ENCODE measurements at regions not wholly inside any gene's neighbourhood (a gene's known extent, or its start where the extent isn't known, plus 50 kb on each side); places are given as distances from the start of the nearest gene placed in this dataset.

DNA sequence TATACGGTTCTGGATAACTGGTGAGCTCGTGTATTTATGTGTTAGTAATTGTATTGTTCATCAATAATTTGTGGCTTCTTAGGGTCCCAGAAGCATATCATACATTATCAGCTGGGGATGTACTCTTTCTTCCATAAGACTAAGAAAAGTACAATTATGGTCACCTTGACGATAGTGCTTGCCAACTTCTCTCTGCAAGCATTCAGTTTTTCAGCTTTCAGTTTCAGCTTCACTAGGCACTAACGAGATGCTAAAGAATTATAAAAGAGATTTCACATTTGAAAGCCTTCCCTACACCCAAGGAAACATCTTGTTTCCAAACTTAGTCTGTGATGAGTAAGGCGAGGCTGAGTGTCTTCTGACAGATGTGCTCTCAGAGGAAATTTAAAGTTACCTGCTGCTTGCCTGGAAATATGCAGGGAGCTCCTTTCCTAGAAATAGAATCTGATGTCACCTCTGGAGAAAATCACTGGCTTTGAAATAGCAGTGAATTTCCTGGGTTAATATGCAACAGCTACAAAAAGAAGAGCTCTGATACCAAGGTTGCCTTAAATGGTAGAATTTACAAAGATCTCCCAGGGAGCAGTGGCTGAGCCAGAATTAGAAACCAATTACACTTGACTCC lies 1419.9 kb upstream of the TMEM132C start:
- Histone ChIP-seq H3K4me2 (ENCODE audit: low read length) (no peak overlapping the region), H3K36me3 (ENCODE audit: insufficient read depth, low read length) (no peaks in the 10 kb centered on the region), H3K9ac (ENCODE audit: low read length) (no peak overlapping the region), H3K4me3 (ENCODE audit: low read length) (no peak overlapping the region), H3K9me3 (ENCODE audit: low read length) (no peaks in the 10 kb centered on the region), H3K27me3 (ENCODE audit: insufficient read depth, low read depth, low read length) (no peaks in the 10 kb centered on the region), H4K20me1 (ENCODE audit: insufficient read depth) (no peaks in the 10 kb centered on the region), H3K9me2 (ENCODE audit: insufficient read depth, low read length) (no peaks in the 10 kb centered on the region), H3K27ac (ENCODE audit: low read length) (peak overlapping the region; percentile 62), H3F3A (ENCODE audit: insufficient read depth, low read length, poor library complexity, severe bottlenecking) (no peaks in the 10 kb centered on the region), H3K79me2 (replicated peaks; ENCODE audit: insufficient read depth, low read length) (no peaks in the 10 kb centered on the region), H2AFZ (ENCODE audit: low read depth, low read length) (no peak overlapping the region)
- no peak for TF ChIP-seq TAF1 (IDR thresholded peaks at IDR 0.05; ENCODE audit: low read depth)
- no peak for TF ChIP-seq RAD21 (conservative IDR thresholded peaks at IDR 0.05)
- TF ChIP-seq, protein P1, sequence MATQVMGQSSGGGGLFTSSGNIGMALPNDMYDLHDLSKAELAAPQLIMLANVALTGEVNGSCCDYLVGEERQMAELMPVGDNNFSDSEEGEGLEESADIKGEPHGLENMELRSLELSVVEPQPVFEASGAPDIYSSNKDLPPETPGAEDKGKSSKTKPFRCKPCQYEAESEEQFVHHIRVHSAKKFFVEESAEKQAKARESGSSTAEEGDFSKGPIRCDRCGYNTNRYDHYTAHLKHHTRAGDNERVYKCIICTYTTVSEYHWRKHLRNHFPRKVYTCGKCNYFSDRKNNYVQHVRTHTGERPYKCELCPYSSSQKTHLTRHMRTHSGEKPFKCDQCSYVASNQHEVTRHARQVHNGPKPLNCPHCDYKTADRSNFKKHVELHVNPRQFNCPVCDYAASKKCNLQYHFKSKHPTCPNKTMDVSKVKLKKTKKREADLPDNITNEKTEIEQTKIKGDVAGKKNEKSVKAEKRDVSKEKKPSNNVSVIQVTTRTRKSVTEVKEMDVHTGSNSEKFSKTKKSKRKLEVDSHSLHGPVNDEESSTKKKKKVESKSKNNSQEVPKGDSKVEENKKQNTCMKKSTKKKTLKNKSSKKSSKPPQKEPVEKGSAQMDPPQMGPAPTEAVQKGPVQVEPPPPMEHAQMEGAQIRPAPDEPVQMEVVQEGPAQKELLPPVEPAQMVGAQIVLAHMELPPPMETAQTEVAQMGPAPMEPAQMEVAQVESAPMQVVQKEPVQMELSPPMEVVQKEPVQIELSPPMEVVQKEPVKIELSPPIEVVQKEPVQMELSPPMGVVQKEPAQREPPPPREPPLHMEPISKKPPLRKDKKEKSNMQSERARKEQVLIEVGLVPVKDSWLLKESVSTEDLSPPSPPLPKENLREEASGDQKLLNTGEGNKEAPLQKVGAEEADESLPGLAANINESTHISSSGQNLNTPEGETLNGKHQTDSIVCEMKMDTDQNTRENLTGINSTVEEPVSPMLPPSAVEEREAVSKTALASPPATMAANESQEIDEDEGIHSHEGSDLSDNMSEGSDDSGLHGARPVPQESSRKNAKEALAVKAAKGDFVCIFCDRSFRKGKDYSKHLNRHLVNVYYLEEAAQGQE (IDR thresholded peaks at IDR 0.05; ENCODE audit: borderline replicate concordance), result no peak
- TF ChIP-seq MXI1 (conservative IDR thresholded peaks at IDR 0.05; ENCODE audit: poor library complexity, severe bottlenecking), result no peak
- peak; percentile 57 for TF ChIP-seq EP300 (conservative IDR thresholded peaks at IDR 0.05; ENCODE audit: poor library complexity, severe bottlenecking)
- TF ChIP-seq SMC3 (conservative IDR thresholded peaks at IDR 0.05; ENCODE audit: poor library complexity), result no peak
- TF ChIP-seq EZH2 (IDR thresholded peaks at IDR 0.05; ENCODE audit: borderline replicate concordance, insufficient read depth, low read length, poor library complexity, severe bottlenecking), result no peak
- TF ChIP-seq CTCF (IDR thresholded peaks at IDR 0.05; ENCODE audit: poor library complexity, severe bottlenecking), result no peak
- TF ChIP-seq POLR2AphosphoS5 (IDR thresholded peaks at IDR 0.05), result peak; percentile 57

- TF ChIP-seq EP300 (conservative IDR thresholded peaks at IDR 0.05; ENCODE audit: poor library complexity, severe bottlenecking) (peak; percentile 86), SMC3 (conservative IDR thresholded peaks at IDR 0.05; ENCODE audit: poor library complexity) (no peak), TAF1 (IDR thresholded peaks at IDR 0.05; ENCODE audit: low read depth) (no peak), POLR2AphosphoS5 (IDR thresholded peaks at IDR 0.05) (peak; percentile 79), EZH2 (IDR thresholded peaks at IDR 0.05; ENCODE audit: borderline replicate concordance, insufficient read depth, low read length, poor library complexity, severe bottlenecking) (no peak), MXI1 (conservative IDR thresholded peaks at IDR 0.05; ENCODE audit: poor library complexity, severe bottlenecking) (no peak), RAD21 (conservative IDR thresholded peaks at IDR 0.05) (no peak), CTCF (IDR thresholded peaks at IDR 0.05; ENCODE audit: poor library complexity, severe bottlenecking) (no peak)
- TF ChIP-seq, protein P1 (IDR thresholded peaks at IDR 0.05; ENCODE audit: borderline replicate concordance), result peak; percentile 56
- no peaks in the 10 kb centered on the region for H3K36me3 ChIP-seq (ENCODE audit: insufficient read depth, low read length)
- H3F3A ChIP-seq (ENCODE audit: insufficient read depth, low read length, poor library complexity, severe bottlenecking), result no peaks in the 10 kb centered on the region
- H4K20me1 ChIP-seq (ENCODE audit: insufficient read depth), result no peaks in the 10 kb centered on the region
- H3K9me3 ChIP-seq (ENCODE audit: low read length), result no peaks in the 10 kb centered on the region
- H3K27ac ChIP-seq (ENCODE audit: low read length), result peak overlapping the region; percentile 3
- no peak overlapping the region for H3K4me2 ChIP-seq (ENCODE audit: low read length)
- no peak overlapping the region for H3K9ac ChIP-seq (ENCODE audit: low read length)
- no peaks in the 10 kb centered on the region for H3K27me3 ChIP-seq (ENCODE audit: insufficient read depth, low read depth, low read length)
- no peak overlapping the region for H2AFZ ChIP-seq (ENCODE audit: low read depth, low read length)
- no peak overlapping the region for H3K4me3 ChIP-seq (ENCODE audit: low read length)
- H3K79me2 ChIP-seq (replicated peaks; ENCODE audit: insufficient read depth, low read length), result no peaks in the 10 kb centered on the region
- H3K9me2 ChIP-seq (ENCODE audit: insufficient read depth, low read length), result no peaks in the 10 kb centered on the region
These were observed 1411.2 kb upstream of the TMEM132C start for GRCh38 chr12:126855768-126856167.
